ENCODE measurements at regions not wholly inside any gene's neighbourhood (a gene's known extent, or its start where the extent isn't known, plus 50 kb on each side); places are given as distances from the start of the nearest gene placed in this dataset.

- no peak for TF ChIP-seq CTCF (IDR thresholded peaks at IDR 0.05; ENCODE audit: low read length)
- no peak for TF ChIP-seq EZH2 (IDR thresholded peaks at IDR 0.05; ENCODE audit: borderline replicate concordance, low read length)
- Histone ChIP-seq H3K9me2 (ENCODE audit: low read depth, low read length) (no peaks in the 10 kb centered on the region), H3K27me3 (ENCODE audit: insufficient read depth, low read length) (no peaks in the 10 kb centered on the region), H3K4me3 (ENCODE audit: low read depth, low read length, poor library complexity, severe bottlenecking) (no peak overlapping the region), H2AFZ (ENCODE audit: low read length) (no peak overlapping the region), H3K79me2 (ENCODE audit: insufficient read depth, low read length) (no peaks in the 10 kb centered on the region), H3K36me3 (ENCODE audit: insufficient read depth, low read length) (no peaks in the 10 kb centered on the region), H3K9me3 (ENCODE audit: low read length) (no peaks in the 10 kb centered on the region), H3K4me2 (ENCODE audit: low read length) (no peak overlapping the region), H4K20me1 (ENCODE audit: insufficient read depth, low read length) (no peaks in the 10 kb centered on the region), H3K27ac (ENCODE audit: low read depth, low read length, poor library complexity, severe bottlenecking) (no peak overlapping the region), H3F3A (ENCODE audit: insufficient read depth, low read length) (no peaks in the 10 kb centered on the region), H3K9ac (ENCODE audit: low read length) (no peak overlapping the region), H3K4me1 (ENCODE audit: insufficient read depth, low read length, severe bottlenecking) (no peaks in the 10 kb centered on the region)
These were observed 362.2 kb upstream of the ROPN1 start for GRCh38 chr3:124354150-124354549.

- Histone ChIP-seq H3K9me2 (ENCODE audit: low read depth, low read length) (no peaks in the 10 kb centered on the region), H4K20me1 (ENCODE audit: insufficient read depth, low read length) (no peaks in the 10 kb centered on the region), H3K4me3 (ENCODE audit: low read depth, low read length, poor library complexity, severe bottlenecking) (no peak overlapping the region), H3F3A (ENCODE audit: insufficient read depth, low read length) (no peaks in the 10 kb centered on the region), H3K4me2 (ENCODE audit: low read length) (no peak overlapping the region), H3K36me3 (ENCODE audit: insufficient read depth, low read length) (no peaks in the 10 kb centered on the region), H3K27me3 (ENCODE audit: insufficient read depth, low read length) (no peaks in the 10 kb centered on the region), H3K9ac (ENCODE audit: low read length) (no peak overlapping the region), H3K4me1 (ENCODE audit: insufficient read depth, low read length, severe bottlenecking) (no peaks in the 10 kb centered on the region), H3K79me2 (ENCODE audit: insufficient read depth, low read length) (no peaks in the 10 kb centered on the region), H3K9me3 (ENCODE audit: low read length) (no peaks in the 10 kb centered on the region), H2AFZ (ENCODE audit: low read length) (no peak overlapping the region), H3K27ac (ENCODE audit: low read depth, low read length, poor library complexity, severe bottlenecking) (no peak overlapping the region)
- no peak for TF ChIP-seq CTCF (IDR thresholded peaks at IDR 0.05; ENCODE audit: low read length)
- no peak for TF ChIP-seq EZH2 (IDR thresholded peaks at IDR 0.05; ENCODE audit: borderline replicate concordance, low read length)
These were observed 366.2 kb upstream of the ROPN1 start for GRCh38 chr3:124358156-124358555.

DNA sequence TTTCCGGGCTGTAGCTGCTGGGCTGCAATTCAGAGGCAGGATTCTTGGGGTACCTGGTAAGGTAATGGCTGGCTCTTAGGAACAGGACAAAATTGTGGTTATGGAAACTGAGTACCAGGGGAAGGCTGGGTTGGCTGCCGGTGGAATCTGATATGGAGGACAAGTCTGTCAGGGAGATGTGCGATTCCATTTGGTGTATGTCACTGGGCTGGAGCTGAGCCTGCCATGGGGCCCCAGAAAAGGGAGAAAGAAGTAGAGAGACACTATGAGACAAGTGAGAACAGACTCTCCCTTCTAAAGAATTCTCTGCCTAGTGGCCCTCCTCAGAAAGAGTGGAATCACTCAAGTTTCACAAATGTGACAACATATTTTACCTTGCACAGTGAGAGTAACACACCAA, 368.2 kb upstream of the ROPN1 start:
- Histone ChIP-seq H3K79me2 (ENCODE audit: insufficient read depth, low read length) (no peaks in the 10 kb centered on the region), H3K9me2 (ENCODE audit: low read depth, low read length) (no peaks in the 10 kb centered on the region), H3K27ac (ENCODE audit: low read depth, low read length, poor library complexity, severe bottlenecking) (no peak overlapping the region), H3K4me1 (ENCODE audit: insufficient read depth, low read length, severe bottlenecking) (no peaks in the 10 kb centered on the region), H3K4me2 (ENCODE audit: low read length) (no peak overlapping the region), H2AFZ (ENCODE audit: low read length) (no peak overlapping the region), H3K4me3 (ENCODE audit: low read depth, low read length, poor library complexity, severe bottlenecking) (no peak overlapping the region), H3K9me3 (ENCODE audit: low read length) (no peaks in the 10 kb centered on the region), H4K20me1 (ENCODE audit: insufficient read depth, low read length) (no peaks in the 10 kb centered on the region), H3K9ac (ENCODE audit: low read length) (no peak overlapping the region), H3F3A (ENCODE audit: insufficient read depth, low read length) (no peaks in the 10 kb centered on the region), H3K27me3 (ENCODE audit: insufficient read depth, low read length) (no peaks in the 10 kb centered on the region), H3K36me3 (ENCODE audit: insufficient read depth, low read length) (no peaks in the 10 kb centered on the region)
- TF ChIP-seq EZH2 (IDR thresholded peaks at IDR 0.05; ENCODE audit: borderline replicate concordance, low read length): no peak

- no peaks in the 10 kb centered on the region for H3K79me2 ChIP-seq (ENCODE audit: insufficient read depth, low read length)
- no peaks in the 10 kb centered on the region for H3K9me3 ChIP-seq (ENCODE audit: low read length)
- H3K4me3 ChIP-seq (ENCODE audit: low read depth, low read length, poor library complexity, severe bottlenecking): no peak overlapping the region
- H3K36me3 ChIP-seq (ENCODE audit: insufficient read depth, low read length): no peaks in the 10 kb centered on the region
- H3K4me2 ChIP-seq (ENCODE audit: low read length): no peak overlapping the region
- no peaks in the 10 kb centered on the region for H3F3A ChIP-seq (ENCODE audit: insufficient read depth, low read length)
- H2AFZ ChIP-seq (ENCODE audit: low read length): no peak overlapping the region
- no peaks in the 10 kb centered on the region for H3K9me2 ChIP-seq (ENCODE audit: low read depth, low read length)
- H3K4me1 ChIP-seq (ENCODE audit: insufficient read depth, low read length, severe bottlenecking): no peaks in the 10 kb centered on the region
- H3K27ac ChIP-seq (ENCODE audit: low read depth, low read length, poor library complexity, severe bottlenecking): no peak overlapping the region
- no peaks in the 10 kb centered on the region for H4K20me1 ChIP-seq (ENCODE audit: insufficient read depth, low read length)
- TF ChIP-seq EZH2 (IDR thresholded peaks at IDR 0.05; ENCODE audit: borderline replicate concordance, low read length): no peak
- TF ChIP-seq CTCF (IDR thresholded peaks at IDR 0.05; ENCODE audit: low read length): no peak
- H3K9ac ChIP-seq (ENCODE audit: low read length): no peak overlapping the region
- H3K27me3 ChIP-seq (ENCODE audit: insufficient read depth, low read length): no peaks in the 10 kb centered on the region
These were observed 368.6 kb upstream of the ROPN1 start for GRCh38 chr3:124360563-124360962.
